ENCODE measurements at regions not wholly inside any gene's neighbourhood (a gene's known extent, or its start where the extent isn't known, plus 50 kb on each side); places are given as distances from the start of the nearest gene placed in this dataset.

- no peak for FAIRE-seq
- no peak for DNase-seq (ENCODE audit: insufficient read length, low spot score)
Measured at GRCh38 chr18:68532328-68532885, 182.5 kb downstream of the TMX3 start.

- DNase-seq (ENCODE audit: insufficient read length, low spot score) (no peak), FAIRE-seq (no peak)
Measured at GRCh38 chr18:68525091-68525490, 189.8 kb downstream of the TMX3 start.

GRCh38 chr18:68520406-68521075 is 194.4 kb downstream of the TMX3 start:
- FAIRE-seq = no peak

GRCh38 chr18:68519336-68519735 is 195.6 kb downstream of the TMX3 start:
- no peak for FAIRE-seq
- DNase-seq (ENCODE audit: insufficient read length, low spot score) = no peak

More at GRCh38 chr18:68520406-68521075, 194.4 kb downstream of the TMX3 start:
- no peak for DNase-seq (ENCODE audit: insufficient read length, low spot score)

GRCh38 chr18:68509902-68510301 is 205.0 kb downstream of the TMX3 start:
- DNase-seq (ENCODE audit: insufficient read length, low spot score) (no peak), FAIRE-seq (no peak)

- no peak for DNase-seq (ENCODE audit: insufficient read length, low spot score)
- no peak for FAIRE-seq
Measured at GRCh38 chr18:68507781-68508180, 207.1 kb downstream of the TMX3 start.

GRCh38 chr18:68505178-68505574 is 209.7 kb downstream of the TMX3 start:
- DNase-seq (ENCODE audit: insufficient read length, low spot score) (no peak), FAIRE-seq (no peak)

GRCh38 chr18:68504441-68505177 is 210.3 kb downstream of the TMX3 start:
- no peak for FAIRE-seq
- DNase-seq (ENCODE audit: insufficient read length, low spot score) = no peak

GRCh38 chr18:68500556-68500955 is 214.4 kb downstream of the TMX3 start:
- FAIRE-seq (no peak), DNase-seq (ENCODE audit: insufficient read length, low spot score) (no peak)

GRCh38 chr18:68499141-68499540 is 215.8 kb downstream of the TMX3 start:
- FAIRE-seq = no peak

GRCh38 chr18:68498636-68499035 is 216.3 kb downstream of the TMX3 start:
- no peak for FAIRE-seq
- DNase-seq (ENCODE audit: insufficient read length, low spot score) = no peak

More at GRCh38 chr18:68499141-68499540, 215.8 kb downstream of the TMX3 start:
- DNase-seq (ENCODE audit: insufficient read length, low spot score) = no peak

GRCh38 chr18:68498185-68498584 is 216.7 kb downstream of the TMX3 start:
- FAIRE-seq = no peak
- DNase-seq (ENCODE audit: insufficient read length, low spot score) = no peak

- FAIRE-seq (peak; percentile 60), DNase-seq (ENCODE audit: insufficient read length, low spot score) (peak; percentile 44)
Measured at GRCh38 chr18:68494802-68495581, 219.9 kb downstream of the TMX3 start.

- no peak for DNase-seq (ENCODE audit: insufficient read length, low spot score)
- FAIRE-seq = no peak
Measured at GRCh38 chr18:68489013-68489792, 225.7 kb downstream of the TMX3 start.

GRCh38 chr18:68484241-68484640 is 230.7 kb downstream of the TMX3 start:
- no peak for FAIRE-seq

GRCh38 chr18:68482815-68483214 is 232.1 kb downstream of the TMX3 start:
- no peak for FAIRE-seq

More at GRCh38 chr18:68484241-68484640, 230.7 kb downstream of the TMX3 start:
- DNase-seq (ENCODE audit: insufficient read length, low spot score) = no peak

GRCh38 chr18:68480196-68480595 is 234.7 kb downstream of the TMX3 start:
- DNase-seq (ENCODE audit: insufficient read length, low spot score) = no peak
- FAIRE-seq = no peak

More at GRCh38 chr18:68482815-68483214, 232.1 kb downstream of the TMX3 start:
- no peak for DNase-seq (ENCODE audit: insufficient read length, low spot score)

GRCh38 chr18:68478246-68478645 is 236.7 kb downstream of the TMX3 start:
- DNase-seq (ENCODE audit: insufficient read length, low spot score) (no peak), FAIRE-seq (no peak)

- FAIRE-seq (no peak), DNase-seq (ENCODE audit: insufficient read length, low spot score) (no peak)
Measured at GRCh38 chr18:68475883-68476282, 239.0 kb downstream of the TMX3 start.

GRCh38 chr18:68472701-68473295 is 242.1 kb downstream of the TMX3 start:
- FAIRE-seq = no peak
- DNase-seq (ENCODE audit: insufficient read length, low spot score) = no peak
